SJSA1 (cell line): ENCODE measurements at regions not wholly inside any gene's neighbourhood (a gene's known extent, or its start where the extent isn't known, plus 50 kb on each side); places are given as distances from the start of the nearest gene placed in this dataset.

ENCODE experiments used
- DNase-seq, 2 experiments: peaks; one replicate each; pipeline ENCODE4 v3.0.0-alpha.2; 2015 to 2020; ENCODE audit warnings: low spot score in 2 of 2, low read depth in 1 of 2
- H3K27ac ChIP-seq: fragments of 250-450 bp; sonication (Bioruptor Pico); 2 replicates; pipeline ENCODE4 v1.5.1; 2020; ENCODE audit warnings: mild to moderate bottlenecking, moderate library complexity
- H3K27me3 ChIP-seq: fragments of 250-450 bp; sonication (Bioruptor Pico); replicated peaks from 2 replicates; pipeline ENCODE4 v1.5.1; 2020; ENCODE audit warnings: mild to moderate bottlenecking, moderate library complexity
- H3K36me3 ChIP-seq: fragments of 250-450 bp; sonication (Bioruptor Pico); 2 replicates; pipeline ENCODE4 v1.5.1; 2020; ENCODE audit warnings: mild to moderate bottlenecking
- H3K4me1 ChIP-seq: fragments of 250-450 bp; sonication (Bioruptor Pico); replicated peaks from 2 replicates; pipeline ENCODE4 v1.6.1; 2021; ENCODE audit warnings: mild to moderate bottlenecking
- H3K4me3 ChIP-seq: fragments of 250-450 bp; sonication (Bioruptor Pico); 2 replicates; pipeline ENCODE4 v1.5.1; 2020; ENCODE audit warnings: mild to moderate bottlenecking
- H3K9me3 ChIP-seq: fragments of 250-450 bp; sonication (Bioruptor Pico); replicated peaks from 2 replicates; pipeline ENCODE4 v1.5.1; 2020; ENCODE audit warnings: mild to moderate bottlenecking

DNA sequence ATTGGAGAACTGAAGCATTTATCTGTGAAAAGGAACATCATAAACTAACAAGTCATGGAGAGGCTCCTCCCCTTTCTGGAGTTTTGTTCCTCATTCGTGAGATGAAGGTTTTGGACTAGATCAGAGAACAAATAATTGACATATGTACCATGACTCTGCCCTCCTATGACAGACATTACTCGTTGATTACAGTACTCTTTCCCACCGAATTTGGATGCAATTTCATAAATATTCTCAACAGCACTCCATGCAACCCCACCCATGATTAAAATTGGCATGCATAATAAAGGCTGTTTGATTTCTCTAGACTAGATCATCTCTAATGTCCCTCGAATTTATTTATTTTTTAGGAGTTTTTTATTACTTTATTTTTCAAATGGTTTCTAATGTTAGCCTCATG, 258.9 kb upstream of the LDB2 start:
- Histone ChIP-seq H3K27ac (no peak overlapping the region), H3K27me3 (no peaks in the 10 kb centered on the region)

DNA sequence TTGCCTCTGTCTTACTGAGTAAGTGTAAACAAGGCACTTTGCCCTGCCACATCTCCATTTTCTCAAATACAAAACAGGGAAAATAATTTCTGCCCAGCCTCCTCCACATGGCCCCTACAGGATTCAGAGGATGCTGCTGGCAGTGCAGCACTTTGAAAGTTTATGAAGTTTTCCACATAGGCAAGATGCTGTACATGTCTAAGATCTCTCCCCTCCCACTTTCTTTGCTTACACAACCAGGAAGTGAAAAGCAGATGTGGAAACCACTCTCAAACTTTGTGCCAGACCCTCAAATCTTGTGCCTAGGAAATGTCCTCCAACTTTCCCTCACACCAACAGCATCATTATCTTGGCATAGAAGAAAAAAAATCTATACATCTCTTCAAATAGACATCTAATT, 257.0 kb upstream of the LDB2 start:
- H3K27me3 ChIP-seq = no peaks in the 10 kb centered on the region
- DNase-seq = no peak
- no peaks in the 10 kb centered on the region for H3K36me3 ChIP-seq
- H3K9me3 ChIP-seq = no peaks in the 10 kb centered on the region
- H3K4me3 ChIP-seq = no peak overlapping the region
- no peak overlapping the region for H3K27ac ChIP-seq
- no peaks in the 10 kb centered on the region for H3K4me1 ChIP-seq

More for the DNA sequence above, 258.9 kb upstream of the LDB2 start:
- H3K36me3 ChIP-seq = no peaks in the 10 kb centered on the region
- peaks cover 8% of the 10 kb centered on the region for H3K9me3 ChIP-seq
- no peak overlapping the region for H3K4me3 ChIP-seq
- no peaks in the 10 kb centered on the region for H3K4me1 ChIP-seq
- no peak for DNase-seq

DNA sequence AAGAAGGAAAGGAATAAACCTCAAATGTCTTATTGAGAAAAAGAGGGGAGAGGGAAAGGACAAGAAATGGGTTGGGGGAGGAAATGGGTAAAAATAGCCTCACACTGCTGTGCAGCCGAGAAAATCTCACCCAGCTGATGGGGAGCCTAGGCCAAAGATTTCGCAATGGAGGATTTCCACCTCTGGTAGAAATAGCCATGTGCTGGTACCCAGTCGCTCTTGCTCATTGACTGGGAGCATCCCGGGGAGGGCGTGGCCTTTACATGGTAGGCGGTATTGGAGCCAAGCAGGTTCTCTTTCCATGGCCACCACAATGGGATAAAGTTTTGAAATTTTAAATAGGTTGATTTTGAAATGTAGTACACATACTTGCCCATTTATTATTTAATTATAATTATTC, 255.1 kb upstream of the LDB2 start:
- Histone ChIP-seq H3K27me3 (no peaks in the 10 kb centered on the region), H3K4me3 (no peak overlapping the region), H3K4me1 (0 out of 2 replicates have a peak, but pooled peaks cover 3% of the 10 kb centered on the region), H3K27ac (no peak overlapping the region), H3K36me3 (no peaks in the 10 kb centered on the region), H3K9me3 (no peaks in the 10 kb centered on the region)
- no peak for DNase-seq

DNA sequence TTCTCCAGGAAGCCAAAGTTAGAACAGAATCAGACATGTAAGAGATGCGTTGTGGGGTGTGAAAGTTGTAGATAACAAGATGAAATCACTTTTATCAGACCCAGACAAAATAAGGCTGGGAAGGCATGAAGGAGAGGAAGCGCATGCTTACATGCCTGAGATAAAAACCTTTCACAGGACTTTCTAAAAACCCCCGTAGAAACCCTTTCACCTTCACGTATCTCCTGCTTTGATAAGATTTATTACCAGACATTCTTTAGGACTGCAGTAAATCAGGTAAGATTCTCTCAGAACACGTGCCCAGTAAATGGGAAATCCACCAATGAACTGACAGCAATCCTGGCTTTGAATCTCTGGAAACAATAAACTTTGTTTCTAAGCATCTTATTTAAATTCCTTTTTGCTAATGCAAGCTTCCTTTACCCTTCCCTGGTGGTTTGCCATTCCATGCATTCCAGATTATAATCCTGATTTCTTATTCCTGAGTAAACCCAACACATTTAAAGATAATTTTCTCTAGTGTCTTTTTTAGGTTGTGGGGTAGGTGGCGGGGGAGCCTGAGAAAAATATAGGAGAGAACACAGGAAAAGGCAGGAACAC, 254.6 kb upstream of the LDB2 start:
- Histone ChIP-seq H3K4me1 (0 out of 2 replicates have a peak, but pooled peaks cover 3% of the 10 kb centered on the region), H3K27ac (no peak overlapping the region), H3K36me3 (no peaks in the 10 kb centered on the region), H3K9me3 (no peaks in the 10 kb centered on the region), H3K4me3 (no peak overlapping the region), H3K27me3 (no peaks in the 10 kb centered on the region)
- DNase-seq = no peak

DNA sequence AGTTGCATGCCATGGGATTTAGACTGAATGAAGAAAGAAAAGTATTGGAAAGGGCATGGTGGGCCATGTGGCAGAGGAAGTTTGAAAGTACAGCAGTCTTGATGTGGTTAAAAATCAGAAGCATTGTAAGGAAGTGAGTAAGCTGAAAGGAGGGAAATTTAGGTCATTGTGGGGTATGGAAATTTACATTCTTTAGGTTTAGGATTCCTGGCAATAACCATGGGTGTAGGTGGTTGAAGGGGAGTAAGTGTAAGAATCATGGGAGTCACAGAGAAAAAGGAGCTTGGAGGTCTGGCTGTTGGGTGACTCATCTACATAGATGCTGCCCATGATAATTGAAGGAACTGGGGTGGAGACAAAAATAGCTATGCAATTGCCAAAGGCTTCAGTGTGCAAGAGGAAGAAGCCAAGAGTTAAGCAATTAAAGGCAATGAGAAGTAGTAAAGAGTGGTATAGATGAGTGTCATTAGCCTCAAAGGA, 243.8 kb upstream of the LDB2 start:
- Histone ChIP-seq H3K4me3 (no peak overlapping the region), H3K4me1 (peaks cover 35% of the 10 kb centered on the region), H3K27me3 (no peaks in the 10 kb centered on the region), H3K36me3 (no peaks in the 10 kb centered on the region), H3K9me3 (peaks cover 22% of the 10 kb centered on the region), H3K27ac (peak overlapping the region; percentile 71)
- peak; percentile 87 to 96 for DNase-seq

DNA sequence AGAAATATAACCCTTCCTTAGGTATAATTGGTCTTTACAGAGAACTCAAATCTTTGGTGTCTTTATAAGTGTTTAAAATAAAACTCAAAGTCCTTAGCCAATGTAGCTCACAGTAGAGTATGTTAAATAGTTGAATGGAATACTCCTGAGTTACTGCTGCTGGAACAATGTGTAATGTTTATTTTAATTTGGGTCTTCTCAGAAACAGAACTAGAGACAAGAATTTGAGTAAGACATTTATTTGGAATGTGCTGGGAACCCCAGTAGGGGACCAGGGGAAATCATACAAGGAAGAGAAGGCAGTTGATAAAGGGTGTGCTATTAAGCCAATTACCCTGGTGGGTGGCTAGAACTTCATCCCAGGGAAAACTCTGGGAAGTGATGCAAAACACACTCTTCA, 240.4 kb upstream of the LDB2 start:
- peak in 1 of 2 experiments; percentile 46 for DNase-seq

DNA sequence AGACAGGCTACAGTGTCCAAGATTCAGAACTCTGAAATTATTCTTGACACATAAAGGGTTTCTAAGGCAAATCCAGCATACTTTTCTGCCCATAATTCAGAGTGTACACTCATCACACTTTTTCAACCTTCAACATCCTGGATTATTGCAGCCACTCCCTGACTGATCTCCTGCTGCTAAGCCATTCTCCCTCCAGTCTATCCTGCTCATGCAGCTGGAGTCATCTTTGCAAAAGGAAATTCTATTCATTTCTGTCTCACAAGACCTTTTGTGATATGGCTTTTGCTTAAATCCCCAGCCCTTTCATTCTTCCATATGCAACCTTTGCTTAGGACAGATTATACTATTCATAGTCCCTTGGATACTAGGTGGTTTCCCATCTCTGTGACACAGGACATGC, 236.1 kb upstream of the LDB2 start:
- peaks cover 13% of the 10 kb centered on the region; the same call in 1 of the 2 replicates for H3K9me3 ChIP-seq
- no peaks in the 10 kb centered on the region for H3K36me3 ChIP-seq
- no peak for DNase-seq
- no peak overlapping the region for H3K27ac ChIP-seq
- peaks cover 8% of the 10 kb centered on the region; the same call in 1 of the 2 replicates for H3K4me1 ChIP-seq
- H3K4me3 ChIP-seq = no peak overlapping the region
- no peaks in the 10 kb centered on the region for H3K27me3 ChIP-seq

More for the DNA sequence above, 240.4 kb upstream of the LDB2 start:
- no peaks in the 10 kb centered on the region for H3K36me3 ChIP-seq
- H3K4me3 ChIP-seq = no peak overlapping the region
- H3K4me1 ChIP-seq = peaks cover 35% of the 10 kb centered on the region
- H3K27ac ChIP-seq = peak overlapping the region; percentile 12; the same call in 1 of the 2 replicates
- peaks cover 25% of the 10 kb centered on the region for H3K9me3 ChIP-seq
- no peaks in the 10 kb centered on the region for H3K27me3 ChIP-seq

DNA sequence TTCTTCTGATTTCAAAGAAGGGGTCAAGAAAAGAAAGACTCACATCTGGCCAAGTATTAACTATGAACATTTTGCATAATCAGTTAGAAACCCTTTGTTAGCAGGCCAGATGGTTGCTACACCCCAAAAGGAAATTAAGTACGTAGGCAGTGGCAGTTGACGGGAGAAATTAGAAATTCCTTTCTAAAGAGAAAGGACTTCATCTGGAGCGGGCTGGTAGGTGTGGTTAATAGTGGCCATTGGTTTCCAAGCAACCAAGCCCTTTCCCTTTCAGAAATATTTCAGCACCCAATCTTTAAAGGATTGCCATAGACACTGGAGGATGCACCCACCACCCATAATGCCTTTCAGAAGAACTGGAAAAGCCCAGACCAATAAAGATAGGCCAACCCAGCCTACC, 235.7 kb upstream of the LDB2 start:
- Histone ChIP-seq H3K4me1 (peaks cover 6% of the 10 kb centered on the region; the same call in 1 of the 2 replicates), H3K4me3 (no peak overlapping the region), H3K27ac (no peak overlapping the region), H3K27me3 (no peaks in the 10 kb centered on the region), H3K9me3 (peaks cover 10% of the 10 kb centered on the region; the same call in 1 of the 2 replicates), H3K36me3 (no peaks in the 10 kb centered on the region)
- no peak for DNase-seq

DNA sequence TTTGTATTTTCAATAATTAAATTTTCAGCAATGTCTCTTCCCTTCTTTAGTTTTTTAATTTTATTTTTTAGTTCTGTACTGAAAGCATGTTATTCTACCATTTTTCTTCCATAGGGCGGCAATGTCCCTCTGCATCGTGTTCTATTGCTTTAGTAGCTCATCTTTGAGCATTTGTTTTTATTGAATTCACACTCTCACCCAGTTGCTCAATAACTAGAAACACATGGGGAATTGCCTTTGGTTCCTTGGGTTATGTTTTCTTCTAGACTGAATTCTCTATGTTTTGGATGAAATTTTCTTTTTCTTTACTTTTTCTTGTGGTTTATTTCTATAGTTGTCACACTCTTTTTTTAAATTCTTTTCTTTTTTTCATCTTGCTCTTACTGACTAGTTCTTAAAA, 233.8 kb upstream of the LDB2 start:
- no peak overlapping the region for H3K4me3 ChIP-seq
- no peak for DNase-seq
- no peaks in the 10 kb centered on the region for H3K27me3 ChIP-seq
- H3K27ac ChIP-seq = no peak overlapping the region
- H3K9me3 ChIP-seq = 0 out of 2 replicates have a peak, but pooled peaks cover 3% of the 10 kb centered on the region
- no peaks in the 10 kb centered on the region for H3K36me3 ChIP-seq
- no peaks in the 10 kb centered on the region for H3K4me1 ChIP-seq

DNA sequence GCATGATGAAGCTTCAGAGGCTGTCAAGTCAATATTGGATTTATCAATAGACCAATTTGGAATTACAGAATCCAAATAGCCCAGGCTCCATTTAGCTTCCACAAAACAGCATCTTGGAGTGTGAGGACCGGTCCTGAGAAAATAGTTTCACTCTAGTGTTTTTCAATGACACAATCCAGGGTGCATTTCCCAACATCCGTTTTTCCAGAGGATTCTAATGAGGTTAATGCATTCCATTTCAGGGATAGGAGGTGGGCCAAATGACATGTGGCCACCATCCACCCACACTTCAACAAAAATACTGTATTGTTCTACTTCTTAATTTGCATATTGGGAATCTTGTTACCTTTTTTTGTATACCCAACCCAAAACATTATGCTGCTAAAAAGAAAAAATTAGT, 229.8 kb upstream of the LDB2 start:
- Histone ChIP-seq H3K27me3 (no peaks in the 10 kb centered on the region), H3K4me3 (no peak overlapping the region), H3K4me1 (no peaks in the 10 kb centered on the region), H3K36me3 (no peaks in the 10 kb centered on the region), H3K9me3 (no peaks in the 10 kb centered on the region), H3K27ac (no peak overlapping the region)
- DNase-seq = peak in 1 of 2 experiments; percentile 16

DNA sequence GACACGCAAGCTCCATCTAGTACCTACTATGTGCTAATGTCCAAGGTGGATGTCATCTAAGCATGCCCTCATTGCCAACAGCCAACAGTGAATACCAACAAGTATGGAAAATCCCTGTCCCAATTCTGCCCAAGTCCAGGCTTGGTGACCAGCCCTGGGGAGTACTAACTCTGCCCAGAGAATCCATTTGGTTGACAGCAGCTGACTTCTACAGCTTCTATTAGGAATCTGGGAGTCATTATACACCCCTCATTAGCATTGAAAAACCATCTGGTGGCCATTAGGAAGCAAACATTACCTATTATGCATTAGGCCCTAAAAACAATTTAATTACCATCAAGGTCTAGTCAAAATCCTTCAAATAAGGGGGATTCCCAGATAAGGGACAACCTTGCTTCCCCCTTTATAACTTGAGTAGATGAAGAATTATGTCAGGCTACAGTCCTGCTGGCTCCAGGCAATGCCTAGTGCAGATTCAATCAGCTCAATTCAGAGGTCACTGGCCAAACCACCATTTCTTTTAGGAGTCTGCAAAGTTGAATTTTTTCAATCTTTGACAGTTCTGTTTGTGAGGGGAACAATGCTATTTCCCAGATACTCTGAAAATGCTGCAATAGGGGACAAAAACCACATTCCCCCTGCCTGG, 228.0 kb upstream of the LDB2 start:
- Histone ChIP-seq H3K36me3 (no peaks in the 10 kb centered on the region), H3K4me1 (no peaks in the 10 kb centered on the region), H3K27ac (no peak overlapping the region), H3K27me3 (no peaks in the 10 kb centered on the region), H3K4me3 (no peak overlapping the region), H3K9me3 (no peaks in the 10 kb centered on the region)
- peak in 1 of 2 experiments; percentile 27 for DNase-seq

DNA sequence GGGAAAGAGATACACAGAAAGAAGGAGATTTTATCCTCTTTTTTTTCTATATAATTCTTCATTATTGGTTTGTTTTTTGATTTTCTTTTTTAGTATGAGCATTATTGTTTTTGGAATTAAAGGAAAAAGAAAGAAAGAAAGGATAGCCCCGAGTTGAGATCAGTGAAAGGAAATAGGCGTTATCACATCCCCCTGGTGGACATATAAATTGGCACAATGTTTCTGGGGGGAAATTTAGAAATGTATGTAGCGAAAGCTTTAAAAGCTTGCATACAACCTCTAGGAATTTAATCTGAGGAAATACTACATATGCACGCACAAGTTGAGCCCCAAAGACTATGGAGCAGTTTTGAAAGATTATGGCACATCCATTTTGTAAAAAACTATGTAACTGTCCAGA, 226.3 kb upstream of the LDB2 start:
- Histone ChIP-seq H3K36me3 (no peaks in the 10 kb centered on the region), H3K4me3 (no peak overlapping the region), H3K4me1 (no peaks in the 10 kb centered on the region), H3K9me3 (no peaks in the 10 kb centered on the region), H3K27me3 (no peaks in the 10 kb centered on the region), H3K27ac (no peak overlapping the region)
- DNase-seq = no peak

DNA sequence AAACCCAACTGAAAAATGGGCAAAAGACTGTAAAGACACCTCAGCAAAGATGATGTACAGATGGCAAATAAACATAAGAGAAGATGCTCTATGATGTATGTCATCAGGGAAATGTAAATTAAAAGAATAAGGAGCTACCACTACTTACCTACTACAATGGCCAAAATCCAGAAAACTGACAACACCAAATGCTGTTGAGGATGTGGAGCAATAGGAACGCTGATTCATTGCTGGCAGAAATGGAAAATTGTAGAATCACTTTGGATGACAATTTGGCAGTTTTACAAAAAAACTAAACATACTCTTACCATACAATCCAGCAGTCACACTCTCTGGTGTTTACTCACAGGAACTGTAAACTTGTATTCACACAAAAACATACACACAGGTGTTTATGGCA, 222.3 kb upstream of the LDB2 start:
- Histone ChIP-seq H3K9me3 (no peaks in the 10 kb centered on the region), H3K4me3 (no peak overlapping the region), H3K4me1 (no peaks in the 10 kb centered on the region), H3K36me3 (no peaks in the 10 kb centered on the region), H3K27me3 (no peaks in the 10 kb centered on the region), H3K27ac (no peak overlapping the region)
- peak in 1 of 2 experiments; percentile 0 for DNase-seq

DNA sequence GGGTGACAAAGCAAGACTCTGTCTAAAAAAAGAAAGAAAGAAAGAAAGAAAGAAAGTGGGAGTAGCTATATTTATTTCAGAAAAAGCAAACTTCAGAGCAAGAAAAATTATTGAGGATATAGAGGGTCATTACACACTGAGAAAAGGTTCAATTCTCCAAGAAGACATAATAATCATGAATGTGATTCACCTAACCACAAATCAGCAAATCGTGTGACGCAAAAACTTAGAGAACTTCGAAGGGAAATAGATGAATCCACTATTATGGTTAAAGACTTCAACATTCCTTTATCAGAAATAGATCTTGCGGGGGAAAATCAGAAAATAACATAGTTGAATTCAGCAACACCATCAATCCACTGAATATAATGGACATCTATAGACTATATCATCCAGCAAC, 219.3 kb upstream of the LDB2 start:
- H3K27ac ChIP-seq = no peak overlapping the region
- H3K9me3 ChIP-seq = no peaks in the 10 kb centered on the region
- no peaks in the 10 kb centered on the region for H3K36me3 ChIP-seq
- no peak for DNase-seq
- H3K4me1 ChIP-seq = no peaks in the 10 kb centered on the region
- no peaks in the 10 kb centered on the region for H3K27me3 ChIP-seq
- no peak overlapping the region for H3K4me3 ChIP-seq
